Loucy (cell line): ENCODE measurements at regions not wholly inside any gene's neighbourhood (a gene's known extent, or its start where the extent isn't known, plus 50 kb on each side); places are given as distances from the start of the nearest gene placed in this dataset.

Experiments used
- EZH2phosphoT487 ChIP-seq: fragments of 200-600 bp; IDR thresholded peaks from 2 replicates; pipeline ENCODE4 v1.6.1; 2018; ENCODE audit warnings: antibody characterized with exemption, mild to moderate bottlenecking, moderate library complexity, borderline replicate concordance
- TF ChIP-seq, protein P1 (sequence below): fragments of 200-600 bp; sonication (generic); conservative IDR thresholded peaks from 2 replicates; pipeline ENCODE4 v1.5.1; 2014; ENCODE audit warnings: mild to moderate bottlenecking, antibody characterized with exemption, low read length

DNA sequence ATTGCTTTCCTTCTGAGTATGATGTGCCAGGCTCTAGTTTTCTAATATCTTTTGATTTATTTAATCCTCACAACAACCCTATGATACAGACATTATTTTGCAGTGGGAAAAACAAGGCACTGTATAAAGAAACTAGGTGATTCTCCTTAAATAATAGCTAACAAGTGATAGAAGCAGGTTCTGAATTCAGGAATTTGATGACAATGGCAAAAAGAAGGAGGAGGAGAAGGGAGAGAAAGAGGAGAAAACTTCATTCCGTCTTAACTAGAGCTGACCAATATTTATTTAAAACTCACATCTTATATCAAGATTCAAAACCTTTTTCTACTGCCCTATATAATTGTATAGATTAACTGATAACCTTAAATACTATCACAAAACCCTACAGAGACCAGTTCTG is 1477.1 kb upstream of the PCDH7 start:
- TF ChIP-seq, protein P1, sequence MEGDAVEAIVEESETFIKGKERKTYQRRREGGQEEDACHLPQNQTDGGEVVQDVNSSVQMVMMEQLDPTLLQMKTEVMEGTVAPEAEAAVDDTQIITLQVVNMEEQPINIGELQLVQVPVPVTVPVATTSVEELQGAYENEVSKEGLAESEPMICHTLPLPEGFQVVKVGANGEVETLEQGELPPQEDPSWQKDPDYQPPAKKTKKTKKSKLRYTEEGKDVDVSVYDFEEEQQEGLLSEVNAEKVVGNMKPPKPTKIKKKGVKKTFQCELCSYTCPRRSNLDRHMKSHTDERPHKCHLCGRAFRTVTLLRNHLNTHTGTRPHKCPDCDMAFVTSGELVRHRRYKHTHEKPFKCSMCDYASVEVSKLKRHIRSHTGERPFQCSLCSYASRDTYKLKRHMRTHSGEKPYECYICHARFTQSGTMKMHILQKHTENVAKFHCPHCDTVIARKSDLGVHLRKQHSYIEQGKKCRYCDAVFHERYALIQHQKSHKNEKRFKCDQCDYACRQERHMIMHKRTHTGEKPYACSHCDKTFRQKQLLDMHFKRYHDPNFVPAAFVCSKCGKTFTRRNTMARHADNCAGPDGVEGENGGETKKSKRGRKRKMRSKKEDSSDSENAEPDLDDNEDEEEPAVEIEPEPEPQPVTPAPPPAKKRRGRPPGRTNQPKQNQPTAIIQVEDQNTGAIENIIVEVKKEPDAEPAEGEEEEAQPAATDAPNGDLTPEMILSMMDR = no peak
- TF ChIP-seq EZH2phosphoT487 = no peak
